BJ (cell line): ENCODE measurements at regions not wholly inside any gene's neighbourhood (a gene's known extent, or its start where the extent isn't known, plus 50 kb on each side); places are given as distances from the start of the nearest gene placed in this dataset.

Source experiments
- CTCF ChIA-PET: fragments of 350-600 bp; formaldehyde crosslinking; extraction: SDS; loops from one replicate; lab custom pipeline; 2021; ENCODE audit warnings: antibody characterized with exemption, inconsistent platforms; lab: Yijun Ruan, JAX
- POLR2A ChIA-PET: fragments of 300-600 bp; sonication (Branson Sonifier 250); formaldehyde crosslinking; extraction: SDS; loops from one replicate; lab custom pipeline; 2021; ENCODE audit warnings: antibody characterized with exemption; lab: Charles Lee
- DNase-seq: peaks from one replicate; pipeline ENCODE4 v3.0.0-alpha.2; 2011; ENCODE audit warnings: low read depth
- H3K27me3 ChIP-seq: 2 replicates; pipeline ENCODE4 v1.6.0; 2011; ENCODE audit warnings: low read length; ENCODE audit not compliant: control insufficient read depth, insufficient read depth
- H3K36me3 ChIP-seq: 2 replicates; pipeline ENCODE4 v1.5.1; 2011; ENCODE audit warnings: low read length; ENCODE audit not compliant: control insufficient read depth, insufficient read depth
- H3K4me3 ChIP-seq: 2 replicates; pipeline ENCODE4 v1.5.1; 2011; ENCODE audit warnings: low read depth, mild to moderate bottlenecking, control low read depth, low read length
- TF ChIP-seq, protein P1 (sequence below): IDR thresholded peaks from 2 replicates; pipeline ENCODE4 v1.5.1; 2011; ENCODE audit warnings: low read depth, mild to moderate bottlenecking, control low read depth, inconsistent platforms, low read length, moderate library complexity; ENCODE audit not compliant: insufficient read depth

DNA sequence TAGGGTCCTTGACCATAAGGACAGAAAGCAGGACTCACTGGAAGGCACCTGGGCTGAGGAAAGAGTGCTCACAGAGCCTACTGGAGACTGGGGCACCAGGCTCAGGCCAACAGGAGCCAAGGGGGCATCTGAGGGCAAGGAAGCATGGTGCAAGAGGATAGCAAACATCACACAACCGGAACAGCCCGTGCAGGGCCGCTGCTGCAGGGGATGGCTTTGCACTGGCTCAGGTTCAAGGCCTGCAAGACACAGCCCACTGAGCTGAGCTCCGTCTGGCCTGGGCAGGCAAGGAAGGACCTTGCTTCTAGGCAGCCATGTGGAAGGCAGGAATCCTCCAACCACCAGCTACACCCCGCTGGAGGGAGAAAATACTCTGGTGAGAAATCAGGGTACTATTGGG, 59.8 kb upstream of the KIF26B start:
- ChIA-PET POLR2A (no interaction called here), CTCF (interaction anchor here (1.5 kb wide), 1 partner anchor 15 kb away, joined by 4 read pairs; no protein-coding TSS in a partner anchor)
- no peak overlapping the region for H3K4me3 ChIP-seq
- no peak for DNase-seq
- H3K27me3 ChIP-seq, result no peaks in the 10 kb centered on the region
- H3K36me3 ChIP-seq, result no peaks in the 10 kb centered on the region
- TF ChIP-seq, protein P1, sequence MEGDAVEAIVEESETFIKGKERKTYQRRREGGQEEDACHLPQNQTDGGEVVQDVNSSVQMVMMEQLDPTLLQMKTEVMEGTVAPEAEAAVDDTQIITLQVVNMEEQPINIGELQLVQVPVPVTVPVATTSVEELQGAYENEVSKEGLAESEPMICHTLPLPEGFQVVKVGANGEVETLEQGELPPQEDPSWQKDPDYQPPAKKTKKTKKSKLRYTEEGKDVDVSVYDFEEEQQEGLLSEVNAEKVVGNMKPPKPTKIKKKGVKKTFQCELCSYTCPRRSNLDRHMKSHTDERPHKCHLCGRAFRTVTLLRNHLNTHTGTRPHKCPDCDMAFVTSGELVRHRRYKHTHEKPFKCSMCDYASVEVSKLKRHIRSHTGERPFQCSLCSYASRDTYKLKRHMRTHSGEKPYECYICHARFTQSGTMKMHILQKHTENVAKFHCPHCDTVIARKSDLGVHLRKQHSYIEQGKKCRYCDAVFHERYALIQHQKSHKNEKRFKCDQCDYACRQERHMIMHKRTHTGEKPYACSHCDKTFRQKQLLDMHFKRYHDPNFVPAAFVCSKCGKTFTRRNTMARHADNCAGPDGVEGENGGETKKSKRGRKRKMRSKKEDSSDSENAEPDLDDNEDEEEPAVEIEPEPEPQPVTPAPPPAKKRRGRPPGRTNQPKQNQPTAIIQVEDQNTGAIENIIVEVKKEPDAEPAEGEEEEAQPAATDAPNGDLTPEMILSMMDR, result no peak

DNA sequence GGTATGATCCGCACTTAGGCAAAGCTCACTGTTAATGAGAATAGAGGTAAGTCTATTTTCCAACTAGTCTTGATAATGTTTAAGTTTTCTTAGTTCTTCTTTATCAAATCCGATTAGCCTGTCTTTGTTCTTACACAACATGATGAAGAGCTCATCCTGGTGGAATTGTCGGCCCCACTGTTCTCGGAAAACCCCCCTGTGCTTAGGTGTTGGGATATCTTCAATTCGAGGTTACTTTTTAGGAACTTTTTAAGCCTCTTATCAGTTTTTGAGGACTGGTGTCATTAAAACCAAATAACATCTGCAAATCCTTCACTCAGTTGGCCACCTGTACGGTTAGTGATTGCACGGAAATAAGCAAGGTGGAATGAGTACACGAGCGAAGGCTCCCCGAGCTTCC, 60.7 kb upstream of the KIF26B start:
- H3K4me3 ChIP-seq, result no peak overlapping the region
- DNase-seq, result no peak
- TF ChIP-seq, protein P1, result no peak
- ChIA-PET CTCF (no interaction called here), POLR2A (no interaction called here)
- H3K27me3 ChIP-seq, result no peaks in the 10 kb centered on the region
- no peaks in the 10 kb centered on the region for H3K36me3 ChIP-seq

DNA sequence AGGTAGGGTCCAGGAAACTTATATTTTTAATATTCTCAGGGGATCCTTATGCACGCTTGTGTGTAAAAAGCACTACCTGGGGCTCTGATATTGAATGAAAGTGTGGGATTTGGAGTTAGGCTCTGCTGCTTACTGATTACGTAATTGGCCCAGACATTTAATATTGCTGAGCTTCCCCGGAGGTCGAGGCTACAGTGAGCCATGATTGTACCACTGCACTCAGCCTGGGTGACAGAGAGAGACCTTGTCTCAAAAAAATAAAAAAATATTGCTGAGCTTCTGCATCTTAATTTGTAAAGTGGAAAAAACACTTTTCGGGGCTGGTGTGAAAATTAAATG, 62.2 kb upstream of the KIF26B start:
- POLR2A ChIA-PET, result no interaction called here
- no peak for DNase-seq

DNA sequence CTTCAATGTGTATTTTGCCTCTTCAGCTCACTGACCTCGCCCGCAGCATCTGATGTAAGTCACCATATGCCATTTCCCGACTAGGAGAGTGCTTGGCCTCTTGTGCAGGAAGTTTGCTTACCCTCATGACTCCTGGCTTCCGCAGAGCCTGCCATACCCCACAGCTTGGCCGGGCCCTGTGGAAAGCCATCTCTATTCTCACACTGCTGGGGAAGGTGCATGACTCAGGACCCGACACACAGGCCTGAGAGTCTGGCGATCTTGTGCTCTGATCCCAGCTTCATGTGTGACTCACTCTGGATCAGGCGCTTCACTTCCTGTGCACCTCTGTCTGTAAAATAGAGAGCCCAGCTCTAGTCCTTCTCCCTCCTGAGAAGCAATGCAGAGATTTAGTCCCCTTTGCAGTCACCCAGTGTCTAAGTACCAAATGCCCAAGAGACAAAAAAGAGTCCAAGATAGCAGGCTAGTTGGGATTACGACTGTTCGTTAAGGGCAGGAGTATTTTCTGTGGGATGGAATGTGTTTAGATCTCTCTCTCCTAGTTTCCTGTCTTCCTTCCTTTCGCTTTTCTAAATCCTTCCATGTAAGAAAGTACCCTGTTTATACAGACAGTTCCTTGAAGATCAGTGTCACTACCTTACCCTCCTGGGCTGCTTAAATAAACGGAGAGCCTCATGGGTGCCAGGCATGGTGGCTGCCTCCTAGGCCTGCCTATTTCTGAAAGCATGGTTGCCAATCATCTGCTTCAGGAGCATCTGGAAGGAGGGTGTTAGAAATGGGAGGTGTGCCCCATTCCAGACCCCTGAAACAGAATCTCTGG, 62.8 kb upstream of the KIF26B start:
- ChIA-PET POLR2A (no interaction called here), CTCF (interaction anchor here (0.7 to 1.6 kb wide), 3 partner anchors 12 to 309 kb away, joined by 3 to 6 read pairs (median 3); no protein-coding TSS in a partner anchor)
- TF ChIP-seq, protein P1, result no peak
- Histone ChIP-seq H3K36me3 (no peaks in the 10 kb centered on the region), H3K27me3 (no peaks in the 10 kb centered on the region), H3K4me3 (no peak overlapping the region)
- DNase-seq, result peak; percentile 89

More for the DNA sequence above, 62.2 kb upstream of the KIF26B start:
- no peaks in the 10 kb centered on the region for H3K36me3 ChIP-seq
- no peaks in the 10 kb centered on the region for H3K27me3 ChIP-seq
- H3K4me3 ChIP-seq, result no peak overlapping the region
- CTCF ChIA-PET, result interaction anchor here (1.6 kb wide), 1 partner anchor 13 kb away, joined by 6 read pairs; no protein-coding TSS in a partner anchor
- TF ChIP-seq, protein P1, result no peak

DNA sequence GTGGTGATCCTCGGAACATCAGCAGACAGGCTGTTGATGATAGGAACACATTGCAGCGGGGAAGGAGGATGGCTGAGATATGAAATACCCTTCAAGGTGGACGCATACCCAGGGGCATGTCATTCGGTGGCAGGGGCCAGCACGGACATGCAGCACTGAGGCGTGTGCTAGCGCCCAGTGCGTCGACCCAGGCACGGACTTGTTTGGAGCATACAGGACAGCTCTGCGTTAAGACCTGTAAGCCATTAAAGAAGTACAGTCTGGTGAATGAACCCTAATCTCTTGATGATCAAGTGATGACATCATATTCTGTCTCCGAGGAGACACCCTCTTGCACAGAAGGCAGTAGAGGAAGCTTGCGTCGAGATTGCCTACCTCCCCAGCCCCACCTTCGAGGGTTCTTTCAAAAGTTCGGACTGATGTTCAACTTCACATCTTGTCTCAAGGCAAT, 63.6 kb upstream of the KIF26B start:
- no peak overlapping the region for H3K4me3 ChIP-seq
- TF ChIP-seq, protein P1, result no peak
- H3K27me3 ChIP-seq, result no peaks in the 10 kb centered on the region
- ChIA-PET CTCF (interaction anchor here (1.6 kb wide), 1 partner anchor 11 kb away, joined by 6 read pairs; no protein-coding TSS in a partner anchor), POLR2A (no interaction called here)
- no peak for DNase-seq
- H3K36me3 ChIP-seq, result no peaks in the 10 kb centered on the region
